Peyer's patch (tissue), 4 donors: ENCODE measurements at regions not wholly inside any gene's neighbourhood (a gene's known extent, or its start where the extent isn't known, plus 50 kb on each side); places are given as distances from the start of the nearest gene placed in this dataset.

Source experiments
- POLR2A ChIP-seq, 2 donors: fragments of 450-650 bp; IDR thresholded peaks; one replicate each; pipeline ENCODE4 v1.5.1; 2017; ENCODE audit warnings: antibody characterized with exemption in 2 of 2, mild to moderate bottlenecking in 2 of 2, moderate library complexity in 2 of 2
- TF ChIP-seq, protein P1 (sequence below), 6 experiments: fragments of 450-650 bp in 4 of 6; fragments of 200-600 bp in 2 of 6; sonication (generic) in 1 of 6; IDR thresholded peaks; one replicate each; pipeline ENCODE4 v1.5.1; 2017 to 2019; ENCODE audit warnings: antibody characterized with exemption in 6 of 6, mild to moderate bottlenecking in 3 of 6, moderate library complexity in 1 of 6

DNA sequence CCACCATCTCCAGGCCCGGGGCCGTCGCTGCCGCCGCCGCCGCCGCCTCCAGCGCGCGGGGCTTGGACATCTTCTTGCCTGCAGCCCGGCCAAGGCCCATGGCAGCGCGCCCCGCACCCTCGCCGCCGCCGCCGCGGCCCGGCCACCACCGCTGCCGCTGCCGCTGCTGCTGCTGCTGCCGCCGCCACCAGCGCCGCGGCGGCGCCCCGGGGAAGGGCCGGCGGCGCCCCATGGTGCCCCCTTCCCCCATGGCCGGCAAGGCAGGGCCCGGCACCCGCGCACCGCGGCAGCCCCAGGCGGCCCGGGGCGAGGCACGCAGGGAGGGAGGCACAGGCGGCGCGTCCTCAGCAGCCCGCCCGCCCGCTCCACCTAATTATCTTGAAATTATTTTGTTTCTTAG is 3057.4 kb downstream of the RPIA start:
- TF ChIP-seq, protein P1, sequence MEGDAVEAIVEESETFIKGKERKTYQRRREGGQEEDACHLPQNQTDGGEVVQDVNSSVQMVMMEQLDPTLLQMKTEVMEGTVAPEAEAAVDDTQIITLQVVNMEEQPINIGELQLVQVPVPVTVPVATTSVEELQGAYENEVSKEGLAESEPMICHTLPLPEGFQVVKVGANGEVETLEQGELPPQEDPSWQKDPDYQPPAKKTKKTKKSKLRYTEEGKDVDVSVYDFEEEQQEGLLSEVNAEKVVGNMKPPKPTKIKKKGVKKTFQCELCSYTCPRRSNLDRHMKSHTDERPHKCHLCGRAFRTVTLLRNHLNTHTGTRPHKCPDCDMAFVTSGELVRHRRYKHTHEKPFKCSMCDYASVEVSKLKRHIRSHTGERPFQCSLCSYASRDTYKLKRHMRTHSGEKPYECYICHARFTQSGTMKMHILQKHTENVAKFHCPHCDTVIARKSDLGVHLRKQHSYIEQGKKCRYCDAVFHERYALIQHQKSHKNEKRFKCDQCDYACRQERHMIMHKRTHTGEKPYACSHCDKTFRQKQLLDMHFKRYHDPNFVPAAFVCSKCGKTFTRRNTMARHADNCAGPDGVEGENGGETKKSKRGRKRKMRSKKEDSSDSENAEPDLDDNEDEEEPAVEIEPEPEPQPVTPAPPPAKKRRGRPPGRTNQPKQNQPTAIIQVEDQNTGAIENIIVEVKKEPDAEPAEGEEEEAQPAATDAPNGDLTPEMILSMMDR (IDR thresholded peaks at IDR 0.05), result no peak
- TF ChIP-seq POLR2A (IDR thresholded peaks at IDR 0.05), result no peak
